ENCODE measurements at regions not wholly inside any gene's neighbourhood (a gene's known extent, or its start where the extent isn't known, plus 50 kb on each side); places are given as distances from the start of the nearest gene placed in this dataset.

DNA sequence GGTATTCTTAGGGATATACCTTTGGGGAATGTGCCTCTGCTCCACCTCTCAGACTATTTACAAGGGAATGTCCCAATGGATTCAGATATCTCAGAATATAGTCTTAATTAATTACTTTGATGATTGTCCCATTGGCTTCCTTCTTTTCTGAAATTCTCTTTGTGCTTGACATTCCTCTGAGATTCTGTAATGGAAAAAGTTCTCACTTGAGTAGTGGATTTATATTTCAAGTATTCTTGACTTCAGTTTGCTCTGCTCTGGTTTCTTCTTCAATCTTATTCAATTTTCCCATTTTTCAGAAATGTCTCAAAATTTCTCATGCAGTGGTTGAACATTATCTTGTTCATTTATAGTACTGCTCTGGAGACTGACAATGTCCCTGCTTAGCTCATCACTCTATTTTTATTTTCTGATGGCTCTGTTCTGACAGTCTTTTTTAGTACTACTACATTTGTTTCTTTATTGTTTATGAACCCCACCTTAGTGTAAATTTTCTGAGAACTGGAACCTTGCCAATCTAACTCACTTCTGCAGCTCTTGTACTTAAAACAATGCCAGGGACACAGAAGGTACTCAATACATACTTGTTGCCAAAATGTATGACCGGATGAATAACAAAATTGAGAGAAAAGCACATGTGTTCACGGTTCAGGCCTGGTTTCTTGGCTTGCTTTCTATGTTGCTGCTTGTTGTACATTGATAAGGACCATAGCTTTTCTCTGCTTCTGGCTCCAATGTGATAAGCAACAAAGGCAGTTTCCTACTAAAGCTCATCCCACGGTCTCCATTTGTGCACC, 471.7 kb downstream of the GASK1B start:
- CTCF ChIA-PET = no interaction called here
- H3K9me3 Mint-ChIP-seq (ENCODE audit: insufficient read depth) = no peaks in the 10 kb centered on the region
- H3K4me2 ChIP-seq (replicated peaks; ENCODE audit: low read depth, low read length, poor library complexity, severe bottlenecking) = no peak overlapping the region
- WGBS (ENCODE audit: insufficient coverage) = 76% methylated on average over 3 of the region's 3 CpGs
- peaks cover 0 to 3% (median 0%) of the 10 kb centered on the region in 3 donors for H3K9me3 ChIP-seq (ENCODE audit: control extremely low read depth in 1 of 3, control insufficient read depth in 2 of 3, insufficient read depth in 1 of 3, low read length in 2 of 3)
- intact Hi-C loops (cut with micrococcal nuclease) = no loop called here
- H3K27ac Mint-ChIP-seq = no peak overlapping the region
- no peaks in the 10 kb centered on the region for H3K4me1 Mint-ChIP-seq
- no peak overlapping the region for H3K4me3 ChIP-seq (ENCODE audit: control extremely low read depth in 1 of 5, extremely low read depth in 1 of 5, insufficient read depth in 1 of 5, low read depth in 2 of 5, low read length in 4 of 5)
- no peaks in the 10 kb centered on the region for H3K4me1 ChIP-seq (ENCODE audit: control insufficient read depth in 2 of 2, insufficient read depth in 2 of 2, low read length in 2 of 2)
- H2AFZ ChIP-seq (ENCODE audit: insufficient read depth, low read depth, low read length, poor library complexity, severe bottlenecking) = no peak overlapping the region
- DNase-seq = no peak
- no peaks in the 10 kb centered on the region for H3K27me3 Mint-ChIP-seq
- H3K9ac ChIP-seq (ENCODE audit: low read length) = no peak overlapping the region
- TF ChIP-seq CTCF (IDR thresholded peaks at IDR 0.05) (no peak), EZH2 (IDR thresholded peaks at IDR 0.05; ENCODE audit: borderline replicate concordance, insufficient read depth, low read depth, low read length, poor library complexity, severe bottlenecking) (no peak)
- no peak overlapping the region for H3K4me3 Mint-ChIP-seq
- no peaks in the 10 kb centered on the region for H3K27me3 ChIP-seq (replicated peaks in 1 of 4; ENCODE audit: control extremely low read depth in 1 of 4, control insufficient read depth in 3 of 4, insufficient read depth in 4 of 4, low read length in 3 of 4)
- no peak for ATAC-seq (ENCODE audit: low read depth)
- no peak overlapping the region for H3K27ac ChIP-seq (ENCODE audit: low read length in 2 of 2)
- POLR2A ChIA-PET = no interaction called here
- no peaks in the 10 kb centered on the region for H4K20me1 ChIP-seq (ENCODE audit: control insufficient read depth, insufficient read depth, low read length, poor library complexity, severe bottlenecking)
- H3K36me3 ChIP-seq (replicated peaks in 1 of 2; ENCODE audit: control extremely low read depth in 1 of 2, control insufficient read depth in 1 of 2, extremely low read depth in 1 of 2, insufficient read depth in 2 of 2, low read length in 1 of 2) = no peaks in the 10 kb centered on the region
- H3K79me2 ChIP-seq (ENCODE audit: control insufficient read depth, insufficient read depth, low read length) = no peaks in the 10 kb centered on the region

GRCh38 chr4:157689476-157689875, 468.9 kb downstream of the GRIA2 start:
- no CpG with 5 or more reads among the region's 1 CpG for WGBS (ENCODE audit: insufficient coverage)
- Histone ChIP-seq H2AFZ (ENCODE audit: insufficient read depth, low read depth, low read length, poor library complexity, severe bottlenecking) (no peak overlapping the region), H4K20me1 (ENCODE audit: control insufficient read depth, insufficient read depth, low read length, poor library complexity, severe bottlenecking) (no peaks in the 10 kb centered on the region), H3K9me3 (ENCODE audit: control extremely low read depth in 1 of 3, control insufficient read depth in 2 of 3, insufficient read depth in 1 of 3, low read length in 2 of 3) (peaks cover 0 to 9% (median 0%) of the 10 kb centered on the region in 3 donors), H3K27me3 (replicated peaks in 1 of 4; ENCODE audit: control extremely low read depth in 1 of 4, control insufficient read depth in 3 of 4, insufficient read depth in 4 of 4, low read length in 3 of 4) (no peaks in the 10 kb centered on the region), H3K9ac (ENCODE audit: low read length) (no peak overlapping the region), H3K4me1 (ENCODE audit: control insufficient read depth in 2 of 2, insufficient read depth in 2 of 2, low read length in 2 of 2) (no peaks in the 10 kb centered on the region), H3K4me3 (ENCODE audit: control extremely low read depth in 1 of 5, extremely low read depth in 1 of 5, insufficient read depth in 1 of 5, low read depth in 2 of 5, low read length in 4 of 5) (no peak overlapping the region), H3K27ac (ENCODE audit: low read length in 2 of 2) (no peak overlapping the region), H3K4me2 (replicated peaks; ENCODE audit: low read depth, low read length, poor library complexity, severe bottlenecking) (no peak overlapping the region), H3K36me3 (replicated peaks in 1 of 2; ENCODE audit: control extremely low read depth in 1 of 2, control insufficient read depth in 1 of 2, extremely low read depth in 1 of 2, insufficient read depth in 2 of 2, low read length in 1 of 2) (no peaks in the 10 kb centered on the region), H3K79me2 (ENCODE audit: control insufficient read depth, insufficient read depth, low read length) (no peaks in the 10 kb centered on the region)
- intact Hi-C loops (cut with micrococcal nuclease) = no loop called here
- H3K9me3 Mint-ChIP-seq (ENCODE audit: insufficient read depth) = peaks cover 2% of the 10 kb centered on the region
- H3K27me3 Mint-ChIP-seq = no peaks in the 10 kb centered on the region
- H3K4me3 Mint-ChIP-seq = no peak overlapping the region
- ChIA-PET CTCF (no interaction called here), POLR2A (no interaction called here)
- H3K27ac Mint-ChIP-seq = no peak overlapping the region
- no peak for DNase-seq
- no peak for TF ChIP-seq CTCF (IDR thresholded peaks at IDR 0.05)
- TF ChIP-seq EZH2 (IDR thresholded peaks at IDR 0.05; ENCODE audit: borderline replicate concordance, insufficient read depth, low read depth, low read length, poor library complexity, severe bottlenecking) = no peak
- H3K4me1 Mint-ChIP-seq = no peaks in the 10 kb centered on the region
- no peak for ATAC-seq (ENCODE audit: low read depth)

Data from B cell (primary cell).